Activated CD8-positive, alpha-beta memory T cell treated with anti-CD3 and anti-CD28 coated beads for 24 hours (primary cell): ENCODE measurements at regions not wholly inside any gene's neighbourhood (a gene's known extent, or its start where the extent isn't known, plus 50 kb on each side); places are given as distances from the start of the nearest gene placed in this dataset.
"Not testable (repeated sequence)": the region's sequence is repeated elsewhere in the genome, so short reads cannot be mapped to it uniquely, and the experiment has no call there.

ENCODE experiments used
- DNase-seq: peaks from one replicate; pipeline ENCODE4 v3.0.0-alpha.2; 2020

GRCh38 chr2:16359961-16360360 lies 305.7 kb downstream of the CYRIA start:
- no peak for DNase-seq

- no peak for DNase-seq
These were observed 308.4 kb downstream of the CYRIA start for GRCh38 chr2:16357188-16357587.

GRCh38 chr2:16351541-16351940 lies 314.1 kb downstream of the CYRIA start:
- DNase-seq, result no peak

- no peak for DNase-seq
These were observed 314.5 kb downstream of the CYRIA start for GRCh38 chr2:16351137-16351536.

- no peak for DNase-seq
These were observed 315.4 kb downstream of the CYRIA start for GRCh38 chr2:16350211-16350610.

- DNase-seq, result no peak
These were observed 315.8 kb downstream of the CYRIA start for GRCh38 chr2:16349811-16350210.

- DNase-seq, result no peak
These were observed 316.7 kb downstream of the CYRIA start for GRCh38 chr2:16348821-16349515.

- no peak for DNase-seq
These were observed 319.0 kb downstream of the CYRIA start for GRCh38 chr2:16346671-16347070.

- DNase-seq, result not testable (repeated sequence)
These were observed 320.4 kb downstream of the CYRIA start for GRCh38 chr2:16345231-16345630.

- DNase-seq, result no peak
These were observed 326.4 kb downstream of the CYRIA start for GRCh38 chr2:16339206-16339605.

- DNase-seq, result no peak
These were observed 327.6 kb downstream of the CYRIA start for GRCh38 chr2:16338026-16338425.

GRCh38 chr2:16336916-16337315 lies 328.7 kb downstream of the CYRIA start:
- no peak for DNase-seq

GRCh38 chr2:16336491-16336890 lies 329.1 kb downstream of the CYRIA start:
- no peak for DNase-seq

GRCh38 chr2:16335947-16336346 lies 329.7 kb downstream of the CYRIA start:
- DNase-seq, result no peak

GRCh38 chr2:16335604-16335930 lies 330.1 kb downstream of the CYRIA start:
- no peak for DNase-seq

GRCh38 chr2:16334886-16335603 lies 330.6 kb downstream of the CYRIA start:
- no peak for DNase-seq

- no peak for DNase-seq
These were observed 331.3 kb downstream of the CYRIA start for GRCh38 chr2:16334366-16334765.

GRCh38 chr2:16333681-16334080 lies 332.0 kb downstream of the CYRIA start:
- no peak for DNase-seq

GRCh38 chr2:16332681-16333557 lies 332.7 kb downstream of the CYRIA start:
- DNase-seq, result no peak

- no peak for DNase-seq
These were observed 333.9 kb downstream of the CYRIA start for GRCh38 chr2:16331772-16332171.

- DNase-seq, result no peak
These were observed 334.7 kb downstream of the CYRIA start for GRCh38 chr2:16330982-16331381.

- DNase-seq, result no peak
These were observed 335.1 kb downstream of the CYRIA start for GRCh38 chr2:16330571-16330970.

- no peak for DNase-seq
These were observed 335.6 kb downstream of the CYRIA start for GRCh38 chr2:16330012-16330411.

- DNase-seq, result no peak
These were observed 336.2 kb downstream of the CYRIA start for GRCh38 chr2:16329421-16329820.
